Activated effector memory CD4-positive, alpha-beta T cell treated with Interleukin-2 at 50 U/mL for 16 hours (primary cell): ENCODE measurements at regions not wholly inside any gene's neighbourhood (a gene's known extent, or its start where the extent isn't known, plus 50 kb on each side); places are given as distances from the start of the nearest gene placed in this dataset.
"Not testable (repeated sequence)": the region's sequence is repeated elsewhere in the genome, so short reads cannot be mapped to it uniquely, and the experiment has no call there.

ENCODE experiments used
- DNase-seq: peaks from one replicate; pipeline ENCODE4 v3.0.0-alpha.2; 2020

DNA sequence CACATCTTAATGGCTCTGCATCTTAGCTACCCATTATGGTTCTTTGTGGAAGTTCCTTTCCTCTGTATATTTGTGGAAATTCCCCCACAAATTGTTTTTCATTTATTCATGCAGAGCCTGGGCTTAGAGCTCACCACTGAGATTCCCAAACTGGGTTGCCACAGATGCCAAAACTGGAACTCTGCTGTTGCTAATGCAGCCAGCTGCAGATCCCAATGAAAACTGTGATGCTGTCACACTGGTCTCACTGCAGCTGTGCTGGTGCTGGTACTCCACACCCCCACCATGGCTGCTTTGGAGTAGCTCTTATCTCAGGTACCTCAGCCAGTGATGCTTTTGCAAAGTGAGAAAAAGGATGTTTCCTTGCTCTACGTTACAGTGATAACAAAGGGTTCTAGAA lies 87.7 kb downstream of the DCK start:
- no peak for DNase-seq

DNA sequence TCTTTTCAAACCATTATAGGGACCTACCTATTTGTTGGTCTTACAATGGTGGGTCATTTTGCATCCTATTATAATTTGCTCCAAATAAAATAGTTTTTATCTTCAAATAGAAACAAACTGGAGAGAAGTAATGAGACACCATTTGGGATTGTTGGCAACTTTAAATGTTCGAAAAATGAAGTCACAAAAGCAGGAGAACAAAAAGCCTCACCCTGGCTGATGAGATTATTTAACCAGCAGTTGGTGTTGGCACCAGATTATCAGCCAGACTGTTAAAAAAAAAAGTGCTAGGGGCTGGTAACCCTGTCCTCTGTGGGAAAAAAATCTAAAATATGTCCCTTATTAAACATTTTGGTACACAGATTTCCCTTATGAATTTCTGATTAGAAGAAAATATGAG lies 100.3 kb downstream of the DCK start:
- no peak for DNase-seq

DNA sequence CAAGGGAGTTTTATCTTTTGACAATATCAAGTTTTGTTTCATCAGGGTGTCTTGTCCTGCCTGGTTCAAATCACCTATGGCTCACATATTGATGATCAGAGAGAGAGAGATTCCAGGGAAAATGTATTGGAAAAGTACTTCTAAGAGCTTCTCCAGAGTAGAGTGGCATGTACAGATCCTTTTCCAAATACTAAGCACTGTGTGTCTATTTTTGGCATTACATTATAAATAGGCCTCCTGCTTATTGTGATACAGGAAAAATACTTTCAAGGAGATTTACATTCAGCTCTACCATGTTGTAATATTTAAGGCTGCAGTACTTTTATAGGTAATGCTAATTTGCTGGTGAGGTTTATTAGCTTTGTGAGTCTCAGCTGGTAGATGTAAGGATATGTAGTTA lies 100.8 kb downstream of the DCK start:
- DNase-seq = no peak

DNA sequence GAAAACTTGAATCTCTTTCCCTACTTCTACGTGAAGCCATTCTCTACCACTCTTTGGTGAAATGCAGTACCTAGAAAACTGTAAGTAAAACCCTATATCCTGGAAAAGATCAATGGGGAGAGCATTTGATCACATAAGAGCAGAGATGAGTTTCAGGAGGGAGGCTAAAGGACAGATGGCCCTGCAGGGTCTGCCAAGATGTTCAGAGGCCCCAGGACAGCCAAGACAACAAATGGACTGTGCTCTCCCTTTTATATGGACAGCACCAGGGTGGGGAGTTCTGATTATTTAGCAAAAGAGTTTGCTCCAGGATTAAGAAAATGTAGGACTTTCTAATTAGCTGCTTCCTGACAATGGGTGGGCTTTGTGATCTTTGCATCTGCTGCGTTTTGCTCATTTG lies 101.7 kb downstream of the DCK start:
- DNase-seq = no peak

DNA sequence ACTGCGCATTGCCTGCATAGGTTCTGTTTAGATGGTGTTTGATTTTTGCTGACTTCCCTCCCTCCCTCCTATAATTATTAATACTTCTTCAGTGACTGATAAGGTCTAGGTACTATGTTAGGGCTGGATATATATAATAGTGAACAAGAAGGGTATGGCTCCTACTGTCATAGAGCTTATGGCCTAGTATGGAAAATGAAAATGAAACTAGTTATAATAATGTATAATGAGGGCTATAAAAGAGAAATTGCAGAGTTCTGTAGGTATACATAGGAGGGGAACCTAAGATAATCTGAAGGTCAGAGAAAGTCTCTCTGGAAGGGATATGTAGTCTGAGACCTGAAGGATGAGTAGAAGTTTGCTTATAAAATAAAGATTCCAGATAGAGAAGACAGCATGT lies 102.1 kb downstream of the DCK start:
- no peak for DNase-seq

DNA sequence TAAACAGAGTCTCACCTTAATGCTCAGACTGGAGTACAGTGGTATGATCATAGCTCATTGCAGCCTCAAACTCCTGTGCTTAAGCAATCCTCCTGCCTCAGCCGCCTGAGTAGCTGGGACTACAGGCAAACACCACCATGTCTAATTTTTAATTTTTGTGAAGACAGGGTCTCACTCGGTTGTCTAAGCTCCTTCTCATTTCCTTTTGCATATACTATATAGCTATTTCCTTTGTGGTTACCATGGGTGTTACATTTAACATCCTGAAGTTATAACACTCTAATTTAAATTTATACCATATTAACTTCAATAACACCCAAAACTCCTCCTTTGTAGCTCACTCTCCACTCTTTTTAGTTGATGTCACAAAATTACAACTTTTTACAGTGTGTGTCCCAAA lies 114.3 kb downstream of the DCK start:
- no peak for DNase-seq

DNA sequence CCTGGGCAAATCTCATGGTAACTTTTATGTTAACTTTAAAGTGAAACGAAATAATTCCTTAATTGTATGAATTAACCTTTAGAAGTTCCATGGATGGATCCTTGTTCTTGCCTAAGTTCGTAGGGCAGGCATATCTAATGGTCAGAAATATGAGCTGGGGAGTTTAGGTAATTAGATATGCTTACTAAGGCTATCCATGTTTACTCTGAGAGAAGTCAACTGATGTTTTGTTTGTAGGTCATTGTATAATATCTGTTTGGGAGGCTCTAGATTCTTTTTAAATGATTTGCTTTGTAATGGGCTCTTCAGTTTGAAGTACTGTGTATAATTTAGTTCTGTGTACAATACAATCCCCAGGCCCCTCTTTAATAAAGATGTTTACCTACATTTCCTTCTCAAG lies 117.0 kb downstream of the DCK start:
- no peak for DNase-seq

DNA sequence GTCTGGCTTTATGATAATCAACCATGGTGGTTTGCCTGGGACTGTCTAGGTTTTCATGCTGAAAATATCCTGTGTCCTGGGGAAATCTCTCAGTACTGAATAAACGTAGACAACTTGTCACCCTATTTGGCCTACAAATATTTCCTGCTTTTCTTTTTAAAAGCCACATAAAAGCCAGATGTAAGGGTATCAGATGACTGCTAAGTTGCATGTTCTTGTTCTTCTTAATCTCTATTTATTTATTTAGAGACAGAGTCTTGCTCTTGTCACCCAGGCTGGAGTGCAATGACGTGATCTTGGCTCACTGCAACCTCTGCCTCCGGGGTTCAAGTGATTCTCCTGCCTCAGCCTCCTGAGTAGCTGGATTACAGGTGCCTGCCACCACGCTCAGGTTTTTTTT lies 117.7 kb downstream of the DCK start:
- not testable (repeated sequence) for DNase-seq

DNA sequence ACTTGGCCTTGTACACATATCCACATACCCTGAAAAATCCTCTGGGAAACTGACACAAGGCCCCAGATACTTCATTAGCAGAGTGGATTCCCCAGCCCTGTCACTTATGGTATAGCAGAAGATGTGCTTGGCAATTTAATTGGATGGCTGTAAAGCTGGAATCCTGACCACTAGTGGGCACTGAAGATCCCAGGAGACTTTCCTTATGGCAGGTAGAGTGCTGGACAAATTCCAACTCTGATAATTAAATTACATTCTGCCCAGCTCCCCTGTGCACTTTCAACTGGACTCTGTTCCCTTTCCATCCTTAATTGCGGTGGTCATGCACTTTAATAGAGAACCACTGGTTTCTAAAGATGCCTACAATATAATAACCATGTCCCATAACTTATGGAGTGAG lies 119.8 kb downstream of the DCK start:
- no peak for DNase-seq

DNA sequence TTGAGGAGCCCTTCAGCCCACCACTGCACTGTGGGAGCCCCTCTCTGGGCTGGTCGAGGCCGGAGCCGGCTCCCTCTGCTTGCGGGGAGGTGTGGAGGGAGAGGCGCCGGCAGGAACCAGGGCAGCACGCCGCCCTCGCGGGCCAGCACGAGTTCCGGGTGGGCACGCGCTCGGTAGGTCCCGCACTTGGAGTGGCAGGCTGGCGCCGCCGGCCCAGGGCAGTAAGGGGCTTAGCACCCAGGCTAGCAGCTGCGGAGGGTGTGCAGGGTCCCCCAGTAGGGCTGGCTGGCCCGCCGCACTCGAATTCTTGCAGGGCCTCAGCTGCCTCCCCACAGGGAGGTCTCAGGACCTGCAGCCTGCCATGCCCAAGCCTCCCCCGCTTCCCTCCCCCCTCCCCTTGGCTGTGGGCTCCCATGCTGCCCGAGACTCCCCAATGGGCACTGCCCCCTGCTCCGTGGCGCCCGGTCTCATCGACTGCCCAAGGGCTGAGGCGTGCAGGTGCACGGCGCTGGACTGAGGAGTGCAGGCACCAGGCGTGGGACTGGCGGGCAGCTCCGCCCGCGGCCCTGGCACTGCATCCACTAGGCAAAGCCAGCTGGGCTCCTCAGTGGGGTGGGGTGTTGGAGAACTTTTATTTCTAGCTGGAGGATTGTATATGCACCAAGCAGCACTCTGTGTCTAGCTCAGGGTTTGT lies 127.5 kb downstream of the DCK start:
- no peak for DNase-seq

DNA sequence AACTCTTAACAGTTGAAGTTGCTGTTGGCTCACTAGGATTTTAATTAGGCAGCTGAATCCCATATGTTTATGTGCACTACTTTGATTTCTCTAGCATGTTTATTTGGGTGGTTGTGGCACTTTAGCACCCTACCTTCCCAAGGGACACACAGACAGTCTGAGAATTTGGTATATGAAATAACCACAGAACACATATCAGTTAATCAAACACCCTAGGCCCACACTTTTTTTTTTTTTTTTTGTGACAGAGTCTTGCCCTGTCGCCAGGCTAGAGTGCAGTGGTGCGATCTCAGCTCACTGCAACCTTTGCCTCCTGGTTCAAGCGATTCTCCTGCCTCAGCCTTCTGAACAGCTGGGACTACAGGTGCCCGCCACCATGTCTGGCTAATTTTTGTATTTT lies 130.5 kb downstream of the DCK start:
- no peak for DNase-seq

DNA sequence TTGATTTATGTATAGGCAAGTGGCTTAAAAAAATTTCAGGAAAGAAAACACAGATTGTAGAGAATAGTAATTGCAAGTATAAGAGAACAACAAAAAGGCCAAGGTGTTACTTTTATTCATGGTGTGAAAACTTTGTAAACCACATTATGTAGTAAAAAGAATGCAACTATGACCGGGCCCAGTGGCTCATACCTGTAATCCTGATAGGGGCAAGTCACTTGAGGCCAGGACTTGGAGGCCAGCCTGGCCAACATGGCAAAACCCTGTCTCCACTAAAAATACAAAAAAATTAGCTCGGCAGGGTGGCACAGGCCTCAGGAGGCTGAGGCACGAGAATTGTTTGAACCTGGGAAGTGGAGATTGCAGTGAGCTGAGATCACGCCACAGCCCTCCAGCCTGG lies 131.7 kb downstream of the DCK start:
- DNase-seq = no peak

DNA sequence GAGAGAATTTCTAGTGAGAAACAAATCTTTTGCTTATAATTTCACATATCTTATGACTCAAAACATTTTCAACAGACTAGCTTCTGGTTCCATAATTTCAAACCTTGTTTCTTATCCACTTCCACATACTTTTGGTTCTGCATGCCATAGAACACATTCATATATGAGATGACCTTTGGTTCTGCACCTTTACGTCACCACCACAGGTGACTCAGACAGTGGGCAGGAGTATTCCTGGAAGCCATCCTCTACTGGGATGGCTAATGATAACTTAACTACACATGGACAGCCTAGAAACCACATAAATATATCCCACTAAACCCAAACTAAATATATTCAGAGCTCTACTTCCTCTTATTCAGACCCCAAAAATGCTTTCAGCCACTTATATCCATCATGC lies 133.3 kb downstream of the DCK start:
- no peak for DNase-seq

DNA sequence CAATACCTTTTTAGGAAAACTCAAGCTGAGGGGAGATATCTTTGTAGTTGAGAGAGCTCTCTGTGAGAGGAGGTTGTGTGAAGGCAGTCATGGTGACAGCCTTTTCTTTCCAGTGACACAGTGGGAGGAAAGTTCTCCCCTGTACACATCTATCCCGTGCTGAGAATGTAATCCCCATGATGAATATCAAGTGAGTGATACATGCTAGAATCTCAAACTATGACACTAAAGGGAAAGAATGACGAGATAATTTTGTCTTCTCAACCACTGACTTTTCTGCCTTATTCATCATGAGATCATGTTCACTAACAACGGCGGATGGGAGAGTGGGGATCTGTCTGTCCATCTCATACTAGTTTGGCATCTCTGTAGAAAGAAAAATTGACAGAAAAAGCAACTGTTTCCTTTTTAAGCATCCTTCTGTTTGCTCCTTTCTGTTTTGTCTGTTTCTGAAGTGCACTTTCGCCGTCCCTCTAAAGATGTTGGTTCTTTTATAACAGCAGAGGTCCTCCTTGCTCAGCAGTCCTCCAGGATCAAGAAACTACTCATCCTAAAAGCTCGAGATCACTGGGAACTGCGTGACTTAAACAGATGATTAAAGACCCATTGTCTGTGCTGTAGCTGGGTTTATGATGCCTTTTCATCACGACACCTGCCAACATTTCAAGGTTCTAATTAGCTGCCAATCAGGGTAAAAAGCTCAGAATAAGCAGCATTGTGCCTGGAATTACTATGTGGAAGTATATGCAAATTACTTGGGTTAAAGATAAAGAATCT lies 137.6 kb downstream of the DCK start:
- no peak for DNase-seq

DNA sequence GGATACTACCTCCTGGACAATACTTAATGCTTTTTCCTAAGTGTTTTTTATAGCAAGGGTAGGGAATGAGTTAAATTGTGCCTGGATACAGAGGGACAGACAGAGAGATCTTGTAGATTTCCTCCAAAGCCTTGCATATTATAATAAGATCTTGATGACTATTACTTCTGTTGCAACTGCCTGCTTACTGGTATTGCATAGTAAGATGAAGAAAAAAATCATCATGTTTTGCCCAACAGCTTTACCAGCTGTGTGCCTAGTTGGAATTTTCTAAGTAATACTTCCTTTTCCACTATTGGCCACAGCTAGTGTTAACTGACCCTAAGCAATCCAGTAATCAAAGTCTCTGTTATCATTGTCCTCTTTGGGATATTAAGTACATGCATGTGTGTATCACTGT lies 139.0 kb downstream of the DCK start:
- DNase-seq = no peak

DNA sequence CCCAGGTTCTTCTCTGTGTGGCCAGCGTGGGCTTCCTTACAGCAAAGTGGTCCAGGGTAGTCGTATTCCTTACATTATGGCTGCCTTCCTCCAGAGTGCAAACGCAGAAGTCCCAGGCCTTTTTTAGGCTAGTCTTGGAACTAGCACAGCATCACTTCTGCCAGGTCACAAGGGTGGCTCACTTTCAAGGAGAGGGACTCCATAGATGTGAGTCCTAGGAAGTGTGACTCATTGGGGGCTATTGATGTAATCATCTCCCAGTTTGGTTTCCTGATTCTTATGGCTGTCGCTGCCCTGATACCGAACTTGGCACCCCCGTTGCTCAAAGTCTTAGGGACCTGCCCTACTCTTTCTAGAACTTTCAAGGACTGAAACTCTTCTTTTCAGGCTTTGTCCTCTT lies 140.0 kb downstream of the DCK start:
- DNase-seq = no peak

DNA sequence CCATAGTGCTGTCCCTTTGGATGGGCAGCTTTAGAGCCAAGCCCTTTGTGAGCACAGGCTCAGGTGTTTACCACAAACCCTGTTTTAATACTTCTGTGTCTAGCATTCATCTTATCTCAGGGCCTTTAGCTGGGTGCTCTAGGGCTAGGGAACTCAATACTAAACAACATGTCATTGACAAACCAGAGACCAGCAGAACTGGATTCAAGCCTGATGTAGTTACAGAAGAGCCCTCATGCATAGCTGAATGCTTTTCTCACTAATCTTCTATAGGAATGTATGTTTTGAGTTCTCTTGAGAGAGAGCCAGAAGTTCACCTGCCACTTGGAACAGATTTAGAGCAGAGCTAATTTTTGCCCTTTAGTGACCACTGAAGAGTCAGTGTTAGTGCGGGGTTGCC lies 142.6 kb downstream of the DCK start:
- no peak for DNase-seq

DNA sequence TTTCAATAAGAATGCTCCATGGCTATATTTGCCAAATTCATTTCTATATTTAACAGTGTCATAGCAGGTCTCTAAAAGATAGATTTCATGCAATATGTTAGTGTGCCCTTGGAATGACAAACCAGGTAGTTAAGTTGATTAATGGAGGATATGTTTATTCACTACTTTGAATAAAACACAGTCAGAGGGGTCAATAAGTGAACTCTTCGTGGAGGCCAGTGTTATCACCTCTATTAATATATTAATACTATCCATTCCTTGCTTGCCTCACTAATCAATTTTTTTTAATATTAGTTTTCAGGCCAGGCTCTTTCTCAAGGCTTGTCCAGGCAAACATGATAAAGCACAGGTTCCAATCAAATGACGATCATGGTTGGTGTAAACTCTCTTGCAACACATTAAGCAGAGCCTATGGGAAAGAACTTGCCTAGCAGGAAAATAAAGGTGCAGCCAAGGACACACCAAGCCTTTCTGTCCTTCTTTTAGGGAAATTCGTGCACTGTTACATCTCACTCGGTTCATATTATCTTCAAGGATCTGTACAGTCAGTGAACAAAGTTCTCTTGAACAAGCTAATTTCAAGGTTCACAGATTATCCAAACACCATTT lies 144.7 kb downstream of the DCK start:
- no peak for DNase-seq

DNA sequence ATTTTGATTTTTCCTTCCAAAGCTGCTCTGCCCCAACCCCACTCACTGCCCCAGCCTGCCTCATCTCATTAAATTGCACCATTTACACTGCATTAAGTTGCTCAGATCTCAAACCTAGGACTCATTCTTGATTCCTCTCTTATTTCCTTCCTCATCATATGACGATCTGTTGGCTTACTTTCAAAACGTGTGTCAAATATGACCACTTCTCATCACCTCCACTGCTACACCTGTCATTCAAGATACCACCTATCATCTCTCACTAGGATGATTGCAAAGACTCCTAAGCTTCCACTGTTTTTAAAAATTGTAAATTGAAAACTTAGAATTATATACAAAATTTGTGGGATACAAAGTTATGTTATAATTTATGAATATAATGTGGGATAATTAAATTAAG lies 147.1 kb downstream of the DCK start:
- DNase-seq = no peak

DNA sequence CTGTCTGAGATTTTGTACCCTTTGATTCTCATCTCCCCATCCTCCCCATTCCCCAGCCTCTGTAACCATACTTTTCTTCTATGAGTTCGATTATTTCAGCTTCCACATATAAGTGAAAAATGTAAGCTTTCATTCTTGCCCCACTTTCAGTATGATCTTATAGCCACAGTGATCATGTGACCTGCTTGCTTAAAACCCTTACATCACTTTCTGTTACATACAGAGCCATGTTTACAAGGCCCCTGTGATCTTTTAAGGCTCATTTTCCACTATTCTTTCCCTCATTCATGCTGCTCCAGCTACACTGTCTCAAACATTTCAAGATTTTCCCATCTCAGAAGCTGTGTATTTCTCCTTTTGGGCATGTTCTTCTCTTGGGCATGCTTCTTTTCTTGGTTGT lies 147.7 kb downstream of the DCK start:
- no peak for DNase-seq

DNA sequence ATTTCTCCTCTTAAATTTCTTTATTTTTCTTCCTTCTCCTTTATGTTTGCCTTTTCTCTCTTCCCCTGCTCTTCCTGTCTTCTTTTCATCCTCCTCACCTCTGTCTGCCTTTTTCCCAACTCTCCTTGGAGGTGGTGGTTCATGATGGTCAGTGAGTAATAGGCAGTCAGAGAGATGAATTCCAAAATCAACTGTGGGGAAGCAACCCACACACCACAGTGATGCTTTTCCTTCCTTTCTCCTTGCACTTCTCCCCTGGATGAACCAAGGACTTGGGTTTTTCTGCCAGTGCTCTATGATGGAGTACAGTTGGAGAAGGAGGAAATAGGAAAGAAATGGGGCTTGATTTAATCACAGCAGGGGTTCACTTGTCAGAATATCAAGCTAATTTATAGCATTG lies 153.8 kb downstream of the DCK start:
- no peak for DNase-seq

DNA sequence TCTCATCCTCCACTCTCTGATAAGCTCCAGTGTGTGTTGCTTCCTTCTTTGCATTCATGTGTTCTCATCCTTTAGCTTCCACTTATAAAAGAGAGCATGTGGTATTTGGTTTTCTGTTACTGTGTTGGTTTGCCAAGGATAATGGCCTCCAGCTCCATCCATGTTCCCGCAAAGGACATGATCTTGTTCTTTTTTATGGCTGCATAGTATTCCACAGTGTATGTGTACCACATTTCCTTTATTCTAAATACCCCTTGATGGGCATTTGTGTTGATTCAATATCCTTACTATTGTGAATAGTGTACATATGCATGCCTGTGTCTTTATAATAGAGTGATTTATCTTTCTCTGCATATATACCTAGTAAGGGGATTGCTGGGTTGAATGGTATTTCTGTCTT lies 155.1 kb downstream of the DCK start:
- no peak for DNase-seq

DNA sequence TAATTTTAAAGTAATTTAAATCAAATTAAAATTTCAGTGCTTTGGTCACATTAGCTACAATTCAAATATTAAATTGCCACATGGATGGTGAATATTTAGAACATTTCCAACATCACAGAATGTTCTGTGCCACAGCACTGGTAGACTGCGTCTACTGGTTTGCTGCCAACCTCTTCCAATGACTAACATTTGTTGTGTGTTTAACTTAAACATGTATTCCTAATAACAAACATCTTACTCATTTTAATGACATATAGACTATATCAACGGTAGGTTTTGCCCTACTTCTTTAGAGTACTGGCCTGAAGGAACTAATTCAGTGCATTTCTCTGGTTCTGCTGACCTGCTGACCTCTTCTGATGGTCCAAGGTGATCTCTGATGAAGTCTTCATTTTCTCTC lies 157.6 kb downstream of the DCK start:
- DNase-seq = no peak

DNA sequence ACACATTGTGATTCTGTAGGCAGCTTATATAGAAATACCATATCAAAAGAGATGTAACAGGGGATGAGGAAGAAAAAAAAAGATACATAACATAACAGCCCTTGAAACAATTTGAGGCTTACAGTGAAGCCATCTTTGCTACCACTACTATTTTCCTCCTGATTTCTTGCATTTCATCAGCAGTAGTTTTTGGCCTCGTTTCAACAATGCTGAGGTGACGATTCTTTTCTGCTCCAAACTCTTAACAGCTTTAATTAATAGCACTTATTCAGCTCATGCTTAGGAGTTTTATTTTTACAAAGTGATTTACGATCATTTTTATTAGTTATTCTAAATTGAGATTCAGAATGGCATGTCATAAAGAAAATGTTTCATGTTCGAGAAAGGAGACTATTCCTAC lies 163.2 kb downstream of the DCK start:
- DNase-seq = no peak

DNA sequence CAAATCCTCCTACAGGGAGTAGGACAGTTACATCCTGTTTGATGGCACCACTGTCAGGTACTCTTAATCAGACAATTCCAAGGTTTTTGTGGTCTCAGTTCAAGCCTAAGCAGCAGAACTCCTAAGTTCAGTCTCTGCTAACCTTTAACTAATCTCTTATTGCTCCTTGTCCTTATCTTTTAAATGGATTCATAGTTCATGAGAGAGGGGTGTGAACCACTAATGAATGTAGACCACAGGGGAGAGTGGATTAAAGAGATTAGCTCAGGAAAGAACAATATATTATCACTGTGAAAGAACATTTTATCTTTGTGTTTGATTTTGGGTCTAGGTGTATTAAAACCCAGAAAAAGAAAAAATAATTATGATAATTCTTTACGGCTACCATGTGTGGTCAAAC lies 168.9 kb downstream of the DCK start:
- DNase-seq = no peak
